HG02678 (cell line): ENCODE measurements at regions not wholly inside any gene's neighbourhood (a gene's known extent, or its start where the extent isn't known, plus 50 kb on each side); places are given as distances from the start of the nearest gene placed in this dataset.

ENCODE experiments used
- ATAC-seq: cut with Tn5 transposase; IDR thresholded peaks from one replicate; pipeline ENCODE4 v1.9.1; 2021; ENCODE audit warnings: mild to moderate bottlenecking, moderate library complexity; ENCODE audit not compliant: unreplicated experiment

- no peak for ATAC-seq
Observed at GRCh38 chr2:67851956-67852824, 210.6 kb downstream of the C1D start.

DNA sequence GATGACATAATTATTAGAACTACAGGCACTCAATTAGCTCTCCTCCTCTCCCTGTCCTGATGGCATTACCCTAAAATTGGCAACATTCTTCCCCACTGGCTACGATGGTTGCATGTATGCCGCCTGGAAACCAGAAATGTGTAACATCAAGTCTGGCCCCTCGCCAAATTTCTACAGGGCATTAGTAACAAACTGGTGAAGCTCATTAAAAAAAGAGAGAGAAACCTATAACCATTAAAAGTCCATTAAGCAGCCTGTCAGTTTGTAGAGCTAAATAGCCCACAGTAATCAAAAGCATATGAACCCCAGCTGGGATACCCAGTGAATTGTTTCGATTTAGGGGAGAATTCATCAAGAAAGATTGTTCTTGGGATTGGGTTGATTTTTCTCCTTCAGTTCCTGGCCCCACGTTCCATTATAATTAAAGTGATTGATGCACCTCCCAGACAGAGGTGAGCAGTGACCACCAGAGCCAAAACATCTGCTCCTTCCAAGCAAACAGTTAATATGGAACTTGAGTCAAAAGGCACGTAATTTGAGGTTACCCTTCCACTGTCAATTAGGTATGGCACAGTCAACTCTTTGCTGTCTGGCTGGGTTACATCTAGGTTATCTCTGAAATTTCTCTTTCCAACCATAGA lies 208.6 kb downstream of the C1D start:
- no peak for ATAC-seq

DNA sequence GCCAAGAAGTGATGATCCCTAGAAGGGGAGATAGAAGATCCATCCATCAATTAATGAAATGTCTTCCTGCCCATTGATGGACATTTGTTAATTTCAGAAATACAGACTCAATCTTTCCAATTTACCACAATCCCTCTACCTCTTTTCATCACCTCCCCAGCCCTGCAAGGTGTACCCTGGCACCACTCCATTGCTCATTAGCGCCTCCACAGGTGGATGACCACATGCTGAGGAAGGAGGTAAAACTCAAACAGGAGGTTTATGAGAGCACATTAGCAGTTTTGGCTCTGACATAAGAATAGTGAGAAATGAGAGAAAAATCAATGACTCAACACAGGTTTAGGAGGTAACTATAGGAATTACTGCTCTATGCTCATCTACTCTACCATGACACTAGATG lies 208.0 kb downstream of the C1D start:
- no peak for ATAC-seq

- no peak for ATAC-seq
Observed at GRCh38 chr2:67856866-67857265, 205.9 kb downstream of the C1D start.

DNA sequence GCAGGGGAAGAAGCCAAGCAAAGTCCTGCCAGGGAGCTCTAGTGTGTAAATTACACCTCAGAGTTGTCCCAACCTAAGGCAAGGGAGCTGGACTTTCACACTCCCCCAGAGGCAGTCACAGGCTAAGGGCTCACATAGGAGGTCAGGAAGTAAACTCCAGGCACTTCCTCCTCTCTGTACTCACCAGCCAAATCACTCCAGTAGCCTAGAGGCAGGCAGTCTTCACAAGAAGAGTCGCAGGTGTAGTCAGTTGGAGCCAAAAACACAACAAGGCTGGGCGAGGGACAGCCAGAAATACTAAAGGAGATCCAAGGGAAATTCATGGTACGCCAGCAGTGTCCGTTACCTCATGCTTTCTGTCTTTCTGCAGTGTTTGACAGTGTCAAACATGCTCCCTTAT lies 205.0 kb downstream of the C1D start:
- no peak for ATAC-seq

DNA sequence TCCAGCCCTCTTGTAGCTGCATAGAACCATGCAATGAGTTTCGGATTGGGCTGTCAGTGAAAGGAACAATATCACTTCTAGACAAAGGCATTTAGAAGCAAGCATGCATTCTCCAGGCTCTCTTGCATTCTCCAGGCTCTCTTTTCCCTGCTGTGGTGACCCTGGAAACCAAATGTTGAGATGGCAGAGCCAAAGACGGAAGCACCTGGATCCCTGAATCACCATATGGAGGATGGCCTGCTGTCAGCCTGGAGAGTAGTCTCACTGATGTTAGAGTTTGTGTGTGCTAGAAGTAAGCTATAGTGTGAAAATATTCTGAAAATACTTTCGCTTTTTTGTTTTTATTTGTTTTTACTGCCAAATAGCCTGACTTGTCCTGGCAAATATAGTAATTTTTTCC lies 203.9 kb downstream of the C1D start:
- no peak for ATAC-seq

- ATAC-seq, result no peak
Observed at GRCh38 chr2:67865917-67866316, 196.9 kb downstream of the C1D start.

DNA sequence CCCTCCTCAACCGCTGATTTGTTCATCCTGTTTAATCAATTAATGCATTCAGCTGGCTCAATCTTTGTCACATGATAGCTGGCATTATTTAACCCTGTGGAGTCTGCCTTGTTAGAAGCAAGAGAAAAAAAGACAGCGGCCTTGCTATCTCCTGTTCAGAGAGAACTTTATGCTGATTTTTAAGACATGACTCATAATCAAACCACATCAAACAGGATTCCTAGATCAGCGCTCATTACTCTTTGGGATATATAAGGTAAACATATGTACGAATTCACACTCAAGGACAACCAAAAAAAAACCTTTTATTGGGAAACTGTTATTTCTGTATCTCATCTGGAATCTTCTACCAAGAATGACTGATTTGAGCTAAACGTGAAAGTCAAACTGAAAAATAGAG lies 195.1 kb downstream of the C1D start:
- ATAC-seq, result no peak

GRCh38 chr2:67871686-67872412 lies 191.0 kb downstream of the C1D start:
- no peak for ATAC-seq

DNA sequence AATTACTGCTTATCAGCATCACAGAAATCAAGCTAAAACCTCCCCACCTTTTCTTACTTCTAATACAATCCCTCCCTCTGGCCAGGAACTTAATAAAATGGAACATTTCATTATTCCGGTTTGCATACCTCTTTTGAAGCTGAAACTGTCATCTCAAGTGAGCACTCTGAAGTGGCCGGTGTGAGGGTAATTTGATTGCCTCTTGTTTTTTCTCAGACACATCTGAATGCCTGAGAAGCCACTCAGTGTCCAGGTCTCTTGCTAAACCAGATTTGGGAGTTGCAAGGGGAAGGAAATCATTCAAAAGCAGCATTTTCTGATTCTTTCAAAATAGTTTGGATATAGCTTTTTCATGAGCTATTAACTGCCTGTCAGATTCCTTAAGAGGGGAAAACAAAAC lies 190.3 kb downstream of the C1D start:
- no peak for ATAC-seq

GRCh38 chr2:67873916-67874315 lies 188.9 kb downstream of the C1D start:
- no peak for ATAC-seq

GRCh38 chr2:67876176-67876575 lies 186.6 kb downstream of the C1D start:
- ATAC-seq, result no peak

GRCh38 chr2:67877301-67877700 lies 185.5 kb downstream of the C1D start:
- no peak for ATAC-seq

GRCh38 chr2:67878743-67879142 lies 184.1 kb downstream of the C1D start:
- ATAC-seq, result no peak

DNA sequence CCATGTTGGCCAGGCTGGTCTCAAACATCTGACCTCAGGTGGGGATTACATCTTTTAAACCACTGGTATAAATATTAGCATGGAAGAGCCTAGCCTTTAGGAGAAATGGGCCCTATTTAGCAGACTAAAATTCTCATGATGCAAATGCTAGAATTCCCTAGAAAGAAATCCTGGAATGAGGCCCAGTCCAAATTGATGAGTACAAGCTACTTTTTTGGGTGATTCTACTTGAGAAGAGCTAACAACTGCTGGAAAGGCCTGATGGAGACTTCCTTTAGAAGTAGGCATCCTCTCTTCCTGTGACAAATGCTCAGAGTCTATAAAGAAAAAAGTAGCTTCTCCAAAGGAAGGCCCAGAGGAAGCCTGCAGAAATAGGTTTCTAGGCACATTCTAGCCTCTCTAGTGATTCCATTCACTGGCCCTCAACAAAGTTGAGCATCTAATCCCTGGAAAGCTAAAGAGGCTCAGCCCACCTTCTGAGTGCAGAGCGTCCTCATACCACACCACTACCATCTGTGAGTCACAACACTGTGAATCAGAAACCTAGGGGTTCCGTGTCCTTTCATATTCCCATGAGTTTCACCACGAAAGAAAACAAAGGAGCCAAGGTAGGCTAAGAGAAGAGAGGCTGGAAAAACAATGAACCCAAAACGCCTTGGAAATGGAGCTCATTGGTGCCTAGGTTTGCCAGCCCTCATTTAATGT lies 183.1 kb downstream of the C1D start:
- no peak for ATAC-seq

DNA sequence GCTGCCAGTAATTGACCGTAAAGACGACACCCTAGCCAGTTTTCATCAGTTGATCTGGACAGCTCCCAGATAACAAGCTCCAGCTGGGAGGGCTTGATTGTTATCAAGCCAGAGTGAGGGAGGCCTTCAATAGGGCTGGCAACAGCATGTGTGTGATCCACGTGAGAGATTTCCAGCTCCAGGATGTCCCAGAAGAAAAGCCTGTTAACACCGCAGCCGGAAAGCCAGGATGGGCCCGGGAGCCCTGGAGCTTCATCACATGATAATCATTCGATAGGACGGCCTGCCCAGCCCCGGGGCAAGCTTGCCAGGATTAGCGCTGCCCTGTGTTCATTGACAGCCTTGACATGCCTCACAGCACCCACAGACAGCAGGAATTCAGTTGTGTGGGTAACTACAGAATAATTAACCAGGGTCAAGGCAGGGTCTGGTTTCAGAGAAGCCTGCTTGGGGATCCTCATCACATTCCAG lies 182.5 kb downstream of the C1D start:
- no peak for ATAC-seq

DNA sequence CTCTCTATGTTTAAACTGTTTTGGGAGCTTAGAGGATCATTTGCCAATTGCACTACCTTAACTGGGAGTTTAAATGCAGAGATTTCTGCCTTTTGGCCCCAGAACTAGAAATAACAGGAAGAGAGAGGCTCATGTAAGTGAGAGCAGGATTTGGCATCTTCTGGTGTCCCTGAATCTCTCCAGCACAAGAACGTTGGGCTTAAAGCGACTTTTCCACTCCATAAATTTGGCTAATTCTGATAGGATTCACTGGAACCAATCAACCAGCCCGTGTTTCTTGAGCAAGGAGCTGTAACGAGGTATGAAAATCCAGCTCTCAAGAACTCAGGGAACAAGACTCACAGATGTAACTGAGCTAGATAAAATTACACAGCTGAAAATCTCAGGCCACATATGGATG lies 181.0 kb downstream of the C1D start:
- no peak for ATAC-seq

DNA sequence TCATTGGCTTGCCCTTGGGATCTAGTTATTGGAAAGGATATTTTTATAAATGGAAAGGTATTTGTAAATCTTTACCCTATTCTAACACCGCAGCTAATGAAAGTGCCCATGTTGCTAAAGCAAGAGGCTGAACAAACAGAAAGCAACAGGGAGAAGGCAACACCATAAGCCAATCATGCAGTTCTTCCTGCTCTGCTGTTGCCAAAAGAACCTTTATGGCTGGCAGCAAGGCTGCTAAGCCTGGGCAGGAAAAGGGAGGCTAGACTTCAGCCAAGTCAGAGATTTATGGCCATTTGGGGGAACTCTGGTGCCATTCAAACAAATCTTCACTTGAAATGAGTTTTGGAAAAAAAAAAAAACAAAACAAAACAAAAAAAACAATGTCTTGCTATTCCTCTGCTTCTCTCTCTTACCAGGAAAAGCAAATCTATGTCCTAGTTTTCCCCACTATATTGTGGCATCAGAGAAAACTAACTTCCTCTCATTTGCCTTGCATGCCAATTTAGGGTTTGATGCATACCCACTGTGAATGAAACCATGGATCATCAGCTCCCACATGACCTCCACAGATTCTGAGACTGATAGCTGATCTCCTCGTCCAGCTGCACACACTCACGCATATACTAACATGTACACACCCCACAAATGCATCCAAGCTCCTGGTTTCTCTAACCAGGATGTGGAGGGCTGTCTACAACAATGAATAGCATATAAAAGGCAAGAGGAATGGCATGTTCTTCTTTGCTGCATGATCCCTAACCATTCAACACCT lies 179.3 kb downstream of the C1D start:
- ATAC-seq, result no peak

GRCh38 chr2:67888351-67889005 lies 174.3 kb downstream of the C1D start:
- ATAC-seq, result no peak

GRCh38 chr2:67889056-67889455 lies 173.7 kb downstream of the C1D start:
- no peak for ATAC-seq
